Mucosa of rectum (tissue), 2 donors: ENCODE measurements at regions not wholly inside any gene's neighbourhood (a gene's known extent, or its start where the extent isn't known, plus 50 kb on each side); places are given as distances from the start of the nearest gene placed in this dataset.
A peak's percentile ranks its signal among the peaks of the same experiment; 100 is the strongest.
"Not testable (repeated sequence)": the region's sequence is repeated elsewhere in the genome, so short reads cannot be mapped to it uniquely, and the experiment has no call there.

Experiments
- H3K27ac ChIP-seq, 2 donors: one replicate each; pipeline ENCODE4 v1.7.0; 2013; ENCODE audit warnings: inconsistent platforms in 2 of 2, low read depth in 2 of 2, low read length in 2 of 2
- H3K27me3 ChIP-seq, 2 donors: one replicate each; pipeline ENCODE4 v1.7.0; 2013; ENCODE audit warnings: low read length in 2 of 2; ENCODE audit not compliant: control insufficient read depth in 2 of 2, insufficient read depth in 2 of 2
- H3K36me3 ChIP-seq, 2 donors: one replicate each; pipeline ENCODE4 v1.7.0; 2013; ENCODE audit warnings: low read length in 2 of 2; ENCODE audit not compliant: control insufficient read depth in 2 of 2, insufficient read depth in 2 of 2
- H3K4me1 ChIP-seq, 2 donors: one replicate each; pipeline ENCODE4 v1.7.0; 2013; ENCODE audit warnings: low read length in 2 of 2, mild to moderate bottlenecking in 1 of 2; ENCODE audit not compliant: control insufficient read depth in 2 of 2, insufficient read depth in 2 of 2
- H3K4me3 ChIP-seq, 2 donors: one replicate each; pipeline ENCODE4 v1.7.0; 2013; ENCODE audit warnings: low read length in 2 of 2
- H3K9ac ChIP-seq, 2 donors: one replicate each; pipeline ENCODE4 v1.7.0; 2013; ENCODE audit warnings: low read length in 2 of 2, low read depth in 1 of 2, mild to moderate bottlenecking in 1 of 2
- H3K9me3 ChIP-seq, 2 donors: one replicate each; pipeline ENCODE4 v1.7.0; 2013; ENCODE audit warnings: low read length in 2 of 2; ENCODE audit not compliant: control insufficient read depth in 2 of 2
- donor health status: healthy.
- donor health status: Normal muscosa, but diverticular disease.

GRCh38 chr2:189336276-189336975 is 104.8 kb upstream of the WDR75 start:
- Histone ChIP-seq H3K27me3 (no peaks in the 10 kb centered on the region), H3K4me3 (no peak overlapping the region), H3K9ac (no peak overlapping the region), H3K36me3 (no peaks in the 10 kb centered on the region), H3K27ac (no peak overlapping the region), H3K9me3 (peaks cover 4% of the 10 kb centered on the region in 2 donors), H3K4me1 (no peaks in the 10 kb centered on the region)

DNA sequence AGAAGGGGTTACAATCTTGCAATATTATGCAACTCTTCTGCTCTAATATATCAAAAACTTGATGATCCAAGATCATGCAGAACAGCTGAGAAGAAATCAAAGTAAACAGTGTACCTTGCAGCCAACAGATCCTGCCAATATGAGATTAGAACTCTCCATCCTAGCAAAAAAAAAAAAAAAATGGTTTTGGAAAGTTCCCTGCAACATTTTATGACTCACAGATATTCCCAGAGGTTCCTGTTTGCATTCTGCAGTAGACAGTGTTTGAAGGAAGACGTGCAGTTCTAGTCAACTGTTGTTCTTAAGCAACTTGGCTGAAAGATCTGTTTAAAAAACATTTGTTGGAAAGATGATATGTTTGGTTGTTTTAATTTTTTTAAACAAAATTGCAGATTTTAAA is 103.6 kb upstream of the WDR75 start:
- no peak overlapping the region for H3K27ac ChIP-seq
- no peaks in the 10 kb centered on the region for H3K36me3 ChIP-seq
- no peaks in the 10 kb centered on the region for H3K27me3 ChIP-seq
- no peaks in the 10 kb centered on the region for H3K4me1 ChIP-seq
- peaks cover 4% of the 10 kb centered on the region in 2 donors for H3K9me3 ChIP-seq
- H3K9ac ChIP-seq = no peak overlapping the region
- no peak overlapping the region for H3K4me3 ChIP-seq

GRCh38 chr2:189338115-189338514 is 103.2 kb upstream of the WDR75 start:
- H3K9me3 ChIP-seq = peaks cover 4% of the 10 kb centered on the region in 2 donors
- no peak overlapping the region for H3K4me3 ChIP-seq
- H3K4me1 ChIP-seq = no peaks in the 10 kb centered on the region
- peak overlapping the region; percentile 49 to 74 for H3K27ac ChIP-seq
- no peak overlapping the region for H3K9ac ChIP-seq
- H3K27me3 ChIP-seq = no peaks in the 10 kb centered on the region
- no peaks in the 10 kb centered on the region for H3K36me3 ChIP-seq

GRCh38 chr2:189341077-189341476 is 100.2 kb upstream of the WDR75 start:
- Histone ChIP-seq H3K4me1 (no peaks in the 10 kb centered on the region), H3K36me3 (no peaks in the 10 kb centered on the region), H3K27me3 (no peaks in the 10 kb centered on the region), H3K9me3 (peaks cover 4% of the 10 kb centered on the region in 2 donors), H3K9ac (no peak overlapping the region), H3K4me3 (no peak overlapping the region), H3K27ac (no peak overlapping the region)

DNA sequence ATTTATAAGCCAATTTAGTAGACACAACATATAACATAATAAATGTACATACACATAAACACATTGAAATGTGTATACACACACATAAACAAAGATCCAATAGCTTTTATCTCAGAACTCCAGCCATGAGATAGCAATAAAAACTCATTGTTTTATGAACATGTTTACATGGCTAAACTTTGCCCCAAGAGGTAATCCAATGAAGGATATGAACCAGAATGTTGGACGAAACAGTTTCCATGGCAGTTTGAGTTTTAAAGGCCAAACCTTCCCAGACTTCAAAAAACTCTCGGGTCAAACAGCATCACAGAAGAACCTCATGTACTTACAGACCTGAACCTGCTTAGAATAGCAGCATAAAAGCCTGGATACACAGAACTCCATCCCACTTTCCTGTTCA is 97.2 kb upstream of the WDR75 start:
- Histone ChIP-seq H3K9me3 (peaks cover 4% of the 10 kb centered on the region in 2 donors), H3K27ac (no peak overlapping the region), H3K27me3 (no peaks in the 10 kb centered on the region), H3K4me3 (no peak overlapping the region), H3K36me3 (no peaks in the 10 kb centered on the region), H3K9ac (no peak overlapping the region), H3K4me1 (no peaks in the 10 kb centered on the region)

DNA sequence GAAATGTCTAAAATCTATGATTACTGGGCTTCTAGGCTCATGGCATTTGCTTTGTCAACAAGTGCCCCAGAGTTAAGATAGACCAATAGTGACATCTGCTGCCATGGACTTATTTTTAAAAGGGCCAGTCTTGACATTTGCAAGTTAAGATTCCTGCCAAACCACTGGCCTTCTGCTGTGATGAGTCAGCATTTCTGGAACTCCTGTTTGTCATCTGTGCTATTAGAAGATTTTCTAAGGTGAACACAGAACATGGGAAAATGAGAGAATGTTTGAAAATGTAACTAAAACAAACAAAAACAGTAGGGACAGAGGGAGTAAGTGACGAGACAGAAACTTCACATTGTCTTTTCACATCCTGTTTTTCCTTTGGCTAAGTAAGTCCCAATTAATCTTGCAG is 93.7 kb upstream of the WDR75 start:
- H3K9ac ChIP-seq = no peak overlapping the region
- peak overlapping the region; percentile 13 to 46 for H3K27ac ChIP-seq
- no peaks in the 10 kb centered on the region for H3K36me3 ChIP-seq
- H3K4me3 ChIP-seq = no peak overlapping the region
- no peaks in the 10 kb centered on the region for H3K27me3 ChIP-seq
- H3K9me3 ChIP-seq = no peaks in the 10 kb centered on the region
- H3K4me1 ChIP-seq = no peaks in the 10 kb centered on the region

GRCh38 chr2:189348369-189348768 is 92.9 kb upstream of the WDR75 start:
- Histone ChIP-seq H3K36me3 (no peaks in the 10 kb centered on the region), H3K4me3 (no peak overlapping the region), H3K9me3 (no peaks in the 10 kb centered on the region), H3K27ac (no peak overlapping the region), H3K9ac (no peak overlapping the region), H3K4me1 (no peaks in the 10 kb centered on the region), H3K27me3 (no peaks in the 10 kb centered on the region)

DNA sequence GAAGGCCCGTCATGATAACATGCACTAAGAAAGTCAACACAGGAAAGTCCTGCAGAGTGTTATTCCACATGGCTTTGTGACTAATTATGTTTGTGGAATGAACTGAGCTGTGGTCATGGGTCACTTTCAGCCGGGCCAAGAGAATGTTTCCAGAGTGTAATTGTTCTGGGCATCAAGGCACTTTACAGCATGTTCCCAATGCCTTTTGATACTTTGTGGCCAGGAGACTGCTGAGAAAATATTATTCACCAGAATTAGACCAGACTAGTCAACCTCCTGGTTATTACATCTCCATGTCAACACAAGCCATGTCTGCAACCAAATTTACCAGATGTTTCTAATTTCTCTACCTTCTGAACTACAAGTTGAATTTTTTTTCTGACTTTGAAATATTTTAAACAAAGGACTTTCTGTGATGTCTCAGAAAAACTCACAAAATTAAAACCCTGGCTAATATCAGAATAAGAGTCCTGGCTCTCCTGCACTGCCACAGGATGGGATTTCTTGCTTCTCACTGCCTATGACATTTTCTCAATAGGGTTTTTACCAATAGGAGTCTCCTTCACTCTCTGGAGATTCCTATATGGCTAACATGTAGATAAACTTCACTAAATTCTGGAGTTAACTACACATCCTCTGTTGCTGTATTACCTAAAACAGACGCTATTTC is 90.6 kb upstream of the WDR75 start:
- no peaks in the 10 kb centered on the region for H3K9me3 ChIP-seq
- no peak overlapping the region for H3K9ac ChIP-seq
- H3K4me1 ChIP-seq = no peaks in the 10 kb centered on the region
- H3K36me3 ChIP-seq = no peaks in the 10 kb centered on the region
- no peak overlapping the region for H3K4me3 ChIP-seq
- H3K27ac ChIP-seq = peak overlapping the region; percentile 11 to 68
- H3K27me3 ChIP-seq = no peaks in the 10 kb centered on the region

GRCh38 chr2:189351933-189352332 is 89.3 kb upstream of the WDR75 start:
- H3K9me3 ChIP-seq, H3K36me3 ChIP-seq, H3K9ac ChIP-seq, H3K4me1 ChIP-seq, H3K4me3 ChIP-seq, H3K27me3 ChIP-seq, H3K27ac ChIP-seq: not testable (repeated sequence)

GRCh38 chr2:189357375-189357774 is 83.9 kb upstream of the WDR75 start:
- not testable (repeated sequence) for H3K9ac ChIP-seq, H3K27ac ChIP-seq, H3K9me3 ChIP-seq, H3K4me3 ChIP-seq, H3K36me3 ChIP-seq, H3K4me1 ChIP-seq, H3K27me3 ChIP-seq
